Mucosa of descending colon (tissue), 3 donors: ENCODE measurements at regions not wholly inside any gene's neighbourhood (a gene's known extent, or its start where the extent isn't known, plus 50 kb on each side); places are given as distances from the start of the nearest gene placed in this dataset.
"Not testable (repeated sequence)": the region's sequence is repeated elsewhere in the genome, so short reads cannot be mapped to it uniquely, and the experiment has no call there.

ENCODE experiments used
- ATAC-seq: fragments of 200-7000 bp; cut with Tn5 transposase; one replicate; pipeline ENCODE4 v1.9.1; 2020; ENCODE audit warnings: mild to moderate bottlenecking, moderate library complexity
- DNase-seq, 3 donors: peaks; one replicate each; pipeline ENCODE4 v3.0.0-alpha.2; 2020
- H3K36me3 ChIP-seq: fragments of 200-600 bp; one replicate; pipeline ENCODE4 v1.8.0; 2021; ENCODE audit warnings: low read depth, mild to moderate bottlenecking
- H3K4me1 ChIP-seq: fragments of 200-600 bp; one replicate; pipeline ENCODE4 v1.8.0; 2021; ENCODE audit warnings: low read depth, mild to moderate bottlenecking
- H3K4me3 ChIP-seq: fragments of 200-600 bp; one replicate; pipeline ENCODE4 v1.8.0; 2021; ENCODE audit warnings: mild to moderate bottlenecking
- H3K9me3 ChIP-seq: fragments of 200-600 bp; one replicate; pipeline ENCODE4 v1.8.0; 2021; ENCODE audit warnings: mild to moderate bottlenecking
- CTCF ChIP-seq: fragments of 200-600 bp; IDR thresholded peaks from one replicate; pipeline ENCODE4 v1.8.0; 2022; ENCODE audit warnings: antibody characterized with exemption, mild to moderate bottlenecking
- intact Hi-C, 2 donors: fragments of 100-400 bp; cut with DNase I in 1 of 2; cut with micrococcal nuclease in 1 of 2; formaldehyde crosslinking; loops; one replicate each; pipeline versions ENCODE4 v1.11.0 to v1.11.1; 2022; cut with DNase I, micrococcal nuclease
- donor health status: DM: no; HTN: no; CAD: no; lungs with moderate emphysema.
- donor health status: DM: no; HTN: no; CAD: no.
- donor health status: DM: no; HTN: yes; CAD: no.

- intact Hi-C loops, result no loop called here
- no peaks in the 10 kb centered on the region for H3K9me3 ChIP-seq
- no peaks in the 10 kb centered on the region for H3K4me1 ChIP-seq
- no peaks in the 10 kb centered on the region for H3K36me3 ChIP-seq
- ATAC-seq (no peak), DNase-seq (peak in 1 of 3 donors; percentile 8)
- no peak for TF ChIP-seq CTCF
- no peak overlapping the region for H3K4me3 ChIP-seq
Observed at GRCh38 chr7:8365499-8366110, 67.8 kb upstream of the NXPH1 start.

- H3K36me3 ChIP-seq, intact Hi-C loops, H3K9me3 ChIP-seq, H3K4me1 ChIP-seq, H3K4me3 ChIP-seq, DNase-seq, ATAC-seq: not testable (repeated sequence)
Observed at GRCh38 chr7:8368007-8368406, 65.4 kb upstream of the NXPH1 start.

GRCh38 chr7:8371742-8372141, 61.7 kb upstream of the NXPH1 start:
- Histone ChIP-seq H3K4me1 (peaks cover 3% of the 10 kb centered on the region), H3K36me3 (no peaks in the 10 kb centered on the region), H3K4me3 (no peak overlapping the region), H3K9me3 (no peaks in the 10 kb centered on the region)
- TF ChIP-seq CTCF, result no peak
- no peak for ATAC-seq
- no peak for DNase-seq
- intact Hi-C loops, result no loop called here

- no peaks in the 10 kb centered on the region for H3K9me3 ChIP-seq
- H3K4me3 ChIP-seq, result no peak overlapping the region
- intact Hi-C loops, result no loop called here
- no peaks in the 10 kb centered on the region for H3K36me3 ChIP-seq
- ATAC-seq (no peak), DNase-seq (no peak)
- peaks cover 3% of the 10 kb centered on the region for H3K4me1 ChIP-seq
- no peak for TF ChIP-seq CTCF
Observed at GRCh38 chr7:8373851-8374250, 59.6 kb upstream of the NXPH1 start.

GRCh38 chr7:8378349-8379019, 54.9 kb upstream of the NXPH1 start:
- no peaks in the 10 kb centered on the region for H3K9me3 ChIP-seq
- intact Hi-C loops, result no loop called here
- ATAC-seq, result no peak
- no peak for TF ChIP-seq CTCF
- no peaks in the 10 kb centered on the region for H3K4me1 ChIP-seq
- no peak for DNase-seq
- H3K36me3 ChIP-seq, result no peaks in the 10 kb centered on the region
- H3K4me3 ChIP-seq, result no peak overlapping the region

- TF ChIP-seq CTCF, result no peak
- ATAC-seq, result no peak
- intact Hi-C loops, result no loop called here
- Histone ChIP-seq H3K36me3 (no peaks in the 10 kb centered on the region), H3K9me3 (no peaks in the 10 kb centered on the region), H3K4me1 (no peaks in the 10 kb centered on the region), H3K4me3 (no peak overlapping the region)
- no peak for DNase-seq
Observed at GRCh38 chr7:8379264-8379663, 54.1 kb upstream of the NXPH1 start.
